ENCODE measurements at regions not wholly inside any gene's neighbourhood (a gene's known extent, or its start where the extent isn't known, plus 50 kb on each side); places are given as distances from the start of the nearest gene placed in this dataset.

GRCh38 chr20:60502881-60503280 lies 544.7 kb downstream of the CDH26 start:
- Histone ChIP-seq H3F3A (ENCODE audit: low read length, unreplicated experiment) (no peaks in the 10 kb centered on the region), H3K9me2 (replicated peaks; ENCODE audit: low read length) (no peaks in the 10 kb centered on the region), H3K4me3 (ENCODE audit: low read length) (no peak overlapping the region), H3K27ac (ENCODE audit: low read length) (no peak overlapping the region), H3K27me3 (ENCODE audit: low read length) (no peaks in the 10 kb centered on the region), H3K4me1 (ENCODE audit: insufficient read depth, low read length) (no peaks in the 10 kb centered on the region), H3K36me3 (ENCODE audit: low read depth, low read length) (no peaks in the 10 kb centered on the region), H3K9me3 (ENCODE audit: low read length) (peaks cover 13% of the 10 kb centered on the region; the same call in 1 of the 2 replicates), H3K4me2 (ENCODE audit: low read length) (no peak overlapping the region), H3K79me2 (ENCODE audit: low read length) (no peaks in the 10 kb centered on the region), H3K9ac (ENCODE audit: low read length) (no peak overlapping the region), H4K20me1 (ENCODE audit: low read length) (no peaks in the 10 kb centered on the region), H2AFZ (ENCODE audit: low read length) (no peak overlapping the region)
- ChIA-PET CTCF (no interaction called here), POLR2A (ENCODE audit: unreplicated experiment) (no interaction called here)
- TF ChIP-seq EZH2 (IDR thresholded peaks at IDR 0.05; ENCODE audit: low read length, unreplicated experiment) (no peak), CTCF (conservative IDR thresholded peaks at IDR 0.05; ENCODE audit: low read depth, low read length) (no peak), EZH2phosphoT487 (IDR thresholded peaks at IDR 0.05; ENCODE audit: borderline replicate concordance, low read length) (no peak)
- ATAC-seq (no peak), DNase-seq (no peak)
- no TSS peak for BruUV-seq (replicated peaks)
- intact Hi-C loops (cut with micrococcal nuclease): no loop called here

- intact Hi-C loops (cut with micrococcal nuclease): no loop called here
- CTCF ChIA-PET: no interaction called here
- no peak overlapping the region for H3K27ac ChIP-seq (ENCODE audit: low read length)
- no peaks in the 10 kb centered on the region for H3F3A ChIP-seq (ENCODE audit: low read length, unreplicated experiment)
- H3K27me3 ChIP-seq (ENCODE audit: low read length): no peaks in the 10 kb centered on the region
- H3K4me3 ChIP-seq (ENCODE audit: low read length): no peak overlapping the region
- TF ChIP-seq EZH2phosphoT487 (IDR thresholded peaks at IDR 0.05; ENCODE audit: borderline replicate concordance, low read length) (no peak), CTCF (conservative IDR thresholded peaks at IDR 0.05; ENCODE audit: low read depth, low read length) (no peak), EZH2 (IDR thresholded peaks at IDR 0.05; ENCODE audit: low read length, unreplicated experiment) (no peak)
- no peaks in the 10 kb centered on the region for H3K79me2 ChIP-seq (ENCODE audit: low read length)
- H4K20me1 ChIP-seq (ENCODE audit: low read length): no peaks in the 10 kb centered on the region
- H3K36me3 ChIP-seq (ENCODE audit: low read depth, low read length): no peaks in the 10 kb centered on the region
- H3K9me2 ChIP-seq (replicated peaks; ENCODE audit: low read length): no peaks in the 10 kb centered on the region
- H3K9me3 ChIP-seq (ENCODE audit: low read length): 0 out of 2 replicates have a peak, but pooled peaks cover 3% of the 10 kb centered on the region
- H3K9ac ChIP-seq (ENCODE audit: low read length): no peak overlapping the region
- ATAC-seq: no peak
- H3K4me1 ChIP-seq (ENCODE audit: insufficient read depth, low read length): no peaks in the 10 kb centered on the region
- DNase-seq: no peak
- no peak overlapping the region for H3K4me2 ChIP-seq (ENCODE audit: low read length)
- no TSS peak for BruUV-seq (replicated peaks)
- no peak overlapping the region for H2AFZ ChIP-seq (ENCODE audit: low read length)
- POLR2A ChIA-PET (ENCODE audit: unreplicated experiment): no interaction called here
These were observed 547.2 kb downstream of the CDH26 start for GRCh38 chr20:60505423-60505822.

GRCh38 chr20:60506061-60506460 lies 547.8 kb downstream of the CDH26 start:
- no peaks in the 10 kb centered on the region for H4K20me1 ChIP-seq (ENCODE audit: low read length)
- CTCF ChIA-PET: no interaction called here
- no peak overlapping the region for H3K4me3 ChIP-seq (ENCODE audit: low read length)
- H3K36me3 ChIP-seq (ENCODE audit: low read depth, low read length): no peaks in the 10 kb centered on the region
- no peak overlapping the region for H2AFZ ChIP-seq (ENCODE audit: low read length)
- no peaks in the 10 kb centered on the region for H3K4me1 ChIP-seq (ENCODE audit: insufficient read depth, low read length)
- ATAC-seq: no peak
- H3K9me2 ChIP-seq (replicated peaks; ENCODE audit: low read length): no peaks in the 10 kb centered on the region
- DNase-seq: no peak
- H3K27me3 ChIP-seq (ENCODE audit: low read length): no peaks in the 10 kb centered on the region
- POLR2A ChIA-PET (ENCODE audit: unreplicated experiment): no interaction called here
- H3K4me2 ChIP-seq (ENCODE audit: low read length): no peak overlapping the region
- H3K9ac ChIP-seq (ENCODE audit: low read length): no peak overlapping the region
- no peaks in the 10 kb centered on the region for H3K79me2 ChIP-seq (ENCODE audit: low read length)
- 0 out of 2 replicates have a peak, but pooled peaks cover 3% of the 10 kb centered on the region for H3K9me3 ChIP-seq (ENCODE audit: low read length)
- TF ChIP-seq EZH2 (IDR thresholded peaks at IDR 0.05; ENCODE audit: low read length, unreplicated experiment): no peak
- no peak for TF ChIP-seq CTCF (conservative IDR thresholded peaks at IDR 0.05; ENCODE audit: low read depth, low read length)
- TF ChIP-seq EZH2phosphoT487 (IDR thresholded peaks at IDR 0.05; ENCODE audit: borderline replicate concordance, low read length): no peak
- H3F3A ChIP-seq (ENCODE audit: low read length, unreplicated experiment): no peaks in the 10 kb centered on the region
- no peak overlapping the region for H3K27ac ChIP-seq (ENCODE audit: low read length)
- BruUV-seq (replicated peaks): no TSS peak
- intact Hi-C loops (cut with micrococcal nuclease): no loop called here
